ENCODE measurements at regions not wholly inside any gene's neighbourhood (a gene's known extent, or its start where the extent isn't known, plus 50 kb on each side); places are given as distances from the start of the nearest gene placed in this dataset.

DNA sequence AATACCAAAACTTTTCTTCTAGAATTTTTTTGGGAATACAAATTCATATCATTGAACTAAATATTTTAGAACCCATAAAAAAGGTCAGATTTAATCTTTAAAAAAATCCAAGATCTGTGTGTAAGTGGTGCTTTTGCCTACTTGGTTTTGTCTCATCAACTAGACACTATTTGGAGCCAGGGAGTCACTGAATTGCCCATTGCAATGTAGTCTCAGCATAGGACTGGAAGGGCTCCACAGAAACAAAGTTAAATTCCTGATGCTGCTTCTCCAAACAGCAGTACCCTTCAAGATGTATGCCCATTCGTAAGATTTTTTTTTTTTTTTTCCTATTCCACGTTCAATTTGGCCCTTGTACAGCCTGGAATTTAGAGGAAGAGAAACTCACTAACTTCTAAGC is 208.0 kb upstream of the MPDZ start:
- no peak for TF ChIP-seq POLR2AphosphoS5 (IDR thresholded peaks at IDR 0.05; ENCODE audit: low read depth)
- TF ChIP-seq, protein P1, sequence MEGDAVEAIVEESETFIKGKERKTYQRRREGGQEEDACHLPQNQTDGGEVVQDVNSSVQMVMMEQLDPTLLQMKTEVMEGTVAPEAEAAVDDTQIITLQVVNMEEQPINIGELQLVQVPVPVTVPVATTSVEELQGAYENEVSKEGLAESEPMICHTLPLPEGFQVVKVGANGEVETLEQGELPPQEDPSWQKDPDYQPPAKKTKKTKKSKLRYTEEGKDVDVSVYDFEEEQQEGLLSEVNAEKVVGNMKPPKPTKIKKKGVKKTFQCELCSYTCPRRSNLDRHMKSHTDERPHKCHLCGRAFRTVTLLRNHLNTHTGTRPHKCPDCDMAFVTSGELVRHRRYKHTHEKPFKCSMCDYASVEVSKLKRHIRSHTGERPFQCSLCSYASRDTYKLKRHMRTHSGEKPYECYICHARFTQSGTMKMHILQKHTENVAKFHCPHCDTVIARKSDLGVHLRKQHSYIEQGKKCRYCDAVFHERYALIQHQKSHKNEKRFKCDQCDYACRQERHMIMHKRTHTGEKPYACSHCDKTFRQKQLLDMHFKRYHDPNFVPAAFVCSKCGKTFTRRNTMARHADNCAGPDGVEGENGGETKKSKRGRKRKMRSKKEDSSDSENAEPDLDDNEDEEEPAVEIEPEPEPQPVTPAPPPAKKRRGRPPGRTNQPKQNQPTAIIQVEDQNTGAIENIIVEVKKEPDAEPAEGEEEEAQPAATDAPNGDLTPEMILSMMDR (IDR thresholded peaks at IDR 0.05; ENCODE audit: insufficient read depth, low read length) = no peak
